SHP77 treated with DMSO at 0.1 percent for 48 hours (cell line): ENCODE measurements at regions not wholly inside any gene's neighbourhood (a gene's known extent, or its start where the extent isn't known, plus 50 kb on each side); places are given as distances from the start of the nearest gene placed in this dataset.
"Not testable (repeated sequence)": the region's sequence is repeated elsewhere in the genome, so short reads cannot be mapped to it uniquely, and the experiment has no call there.

Experiments
- DNase-seq: peaks from one replicate; lab custom pipeline; 2025; lab: John Stamatoyannopoulos, UW

DNA sequence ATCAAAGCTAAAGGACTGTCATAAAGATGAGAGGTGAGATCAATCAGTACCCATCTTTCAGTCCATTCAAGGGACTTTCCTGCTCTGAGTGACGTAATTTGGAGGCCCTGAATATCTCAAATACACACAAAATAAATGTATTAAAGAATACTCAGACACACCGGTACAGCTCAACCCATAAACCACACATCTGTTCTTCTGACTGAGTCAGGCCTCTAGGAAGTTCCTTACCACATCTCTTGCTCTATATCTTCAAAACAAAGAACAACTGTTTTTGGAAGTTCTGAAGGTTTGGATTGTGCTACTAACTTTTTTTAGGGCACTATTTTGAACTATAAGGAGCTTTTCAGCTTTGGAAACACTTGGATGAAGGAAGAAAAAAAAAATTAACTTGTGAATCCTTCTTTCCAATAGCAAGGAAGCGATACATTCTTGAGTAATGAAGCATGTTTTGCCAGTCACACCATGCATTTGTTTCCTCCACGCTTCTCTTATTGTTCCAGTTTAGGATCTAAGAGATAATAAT, 866.5 kb upstream of the VRK2 start:
- DNase-seq: no peak

GRCh38 chr2:57180678-57181077, 865.9 kb upstream of the VRK2 start:
- DNase-seq: no peak

GRCh38 chr2:57181315-57182038, 865.1 kb upstream of the VRK2 start:
- DNase-seq: no peak

DNA sequence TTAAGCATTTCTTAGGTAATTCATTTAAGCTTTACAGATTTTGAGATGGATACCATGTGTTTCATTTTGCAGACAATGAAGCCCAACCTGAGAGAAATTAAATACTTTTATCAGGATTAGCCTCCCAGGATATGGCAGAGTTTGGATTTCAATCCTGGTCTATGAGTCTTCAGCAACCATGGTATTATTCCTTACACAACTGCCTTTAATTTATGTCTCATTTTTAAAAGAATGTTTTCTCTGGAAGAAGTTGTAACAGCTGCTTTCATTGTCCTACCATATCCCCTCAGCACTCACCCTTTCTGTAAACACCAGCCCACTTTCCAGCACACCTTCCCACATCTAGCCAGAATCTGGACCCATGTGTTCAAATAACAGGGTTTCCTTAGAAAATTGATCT, 863.7 kb upstream of the VRK2 start:
- peak; percentile 29 for DNase-seq

DNA sequence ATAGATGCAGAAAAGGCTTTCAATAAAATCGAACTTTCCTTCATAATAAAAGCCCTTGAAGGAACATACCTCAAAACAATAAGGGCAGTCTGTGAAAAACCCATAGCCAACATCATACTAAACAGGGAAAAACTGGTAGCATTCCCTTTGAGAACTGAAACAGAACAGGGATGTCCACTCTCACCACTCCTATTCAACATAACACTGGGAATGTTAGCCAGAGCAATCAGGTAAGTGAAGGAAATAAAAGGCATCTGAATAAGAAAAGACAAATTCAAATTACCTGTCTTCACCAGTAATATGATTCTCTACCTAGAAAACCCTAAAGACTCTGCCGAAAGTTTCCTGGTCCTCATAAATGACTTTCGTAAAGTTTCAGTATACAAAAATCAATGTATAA, 861.0 kb upstream of the VRK2 start:
- DNase-seq: no peak

GRCh38 chr2:57190007-57190406, 856.6 kb upstream of the VRK2 start:
- DNase-seq: no peak

- no peak for DNase-seq
Observed at GRCh38 chr2:57199663-57200062, 846.9 kb upstream of the VRK2 start.

DNA sequence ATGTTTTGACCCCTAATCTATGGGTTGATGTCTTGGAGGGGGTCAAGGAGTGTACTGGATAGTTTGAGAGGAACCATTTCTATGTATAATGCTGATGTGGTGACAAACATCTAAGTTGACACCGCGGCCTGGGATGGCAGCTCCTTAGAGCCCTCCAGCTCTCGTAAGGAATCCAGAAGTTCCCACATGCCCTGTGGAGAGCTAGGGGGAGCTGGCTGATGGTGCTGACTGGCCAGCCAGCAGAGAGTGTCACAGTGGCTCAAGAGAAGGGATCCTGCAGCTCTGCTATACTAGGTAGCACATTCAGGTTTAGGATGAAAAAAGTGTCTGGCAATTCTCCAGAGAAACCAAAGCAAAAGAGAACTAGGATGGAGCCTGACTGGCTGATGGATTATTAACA, 842.2 kb upstream of the VRK2 start:
- peak; percentile 47 for DNase-seq

GRCh38 chr2:57205241-57205640, 841.4 kb upstream of the VRK2 start:
- no peak for DNase-seq

DNA sequence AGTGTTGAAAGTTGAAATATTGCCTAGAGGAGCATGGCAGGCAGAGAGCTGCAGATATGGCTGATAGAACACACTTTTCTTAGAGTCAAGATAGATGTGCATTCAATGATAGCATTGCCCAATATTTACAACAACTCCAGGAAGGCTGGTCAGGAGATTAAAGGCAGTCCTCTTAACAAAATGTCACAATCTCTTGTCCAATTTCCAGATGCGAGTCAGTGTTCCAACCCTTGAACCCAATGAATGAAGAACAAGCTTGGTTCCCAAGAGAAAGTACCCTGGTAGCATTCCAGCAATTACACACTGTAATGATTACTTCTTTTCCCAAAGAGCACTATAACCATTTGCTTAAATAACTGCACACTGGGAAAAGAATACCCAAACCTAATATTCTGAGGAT, 839.4 kb upstream of the VRK2 start:
- no peak for DNase-seq

DNA sequence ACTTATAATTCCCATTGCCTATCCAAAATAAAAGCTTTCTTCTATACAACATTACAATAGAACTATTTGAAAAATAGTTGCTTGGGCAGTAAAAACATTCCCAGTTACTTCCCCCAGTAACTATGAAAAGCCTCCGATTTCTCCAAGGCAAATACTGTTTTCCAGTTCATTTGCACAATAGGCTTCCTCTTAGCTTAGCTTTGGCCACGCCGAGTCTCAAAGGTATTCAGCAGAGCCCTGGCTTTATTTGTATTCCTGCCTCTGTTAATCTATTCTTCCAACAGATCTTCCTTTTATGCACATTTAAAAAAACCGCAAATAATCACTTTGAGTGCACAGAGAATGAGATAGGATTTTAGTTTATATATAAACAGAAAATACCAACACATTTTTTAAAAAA, 836.8 kb upstream of the VRK2 start:
- no peak for DNase-seq

- no peak for DNase-seq
Observed at GRCh38 chr2:57210855-57211254, 835.8 kb upstream of the VRK2 start.

- no peak for DNase-seq
Observed at GRCh38 chr2:57217013-57217412, 829.6 kb upstream of the VRK2 start.

- no peak for DNase-seq
Observed at GRCh38 chr2:57218206-57218605, 828.4 kb upstream of the VRK2 start.

DNA sequence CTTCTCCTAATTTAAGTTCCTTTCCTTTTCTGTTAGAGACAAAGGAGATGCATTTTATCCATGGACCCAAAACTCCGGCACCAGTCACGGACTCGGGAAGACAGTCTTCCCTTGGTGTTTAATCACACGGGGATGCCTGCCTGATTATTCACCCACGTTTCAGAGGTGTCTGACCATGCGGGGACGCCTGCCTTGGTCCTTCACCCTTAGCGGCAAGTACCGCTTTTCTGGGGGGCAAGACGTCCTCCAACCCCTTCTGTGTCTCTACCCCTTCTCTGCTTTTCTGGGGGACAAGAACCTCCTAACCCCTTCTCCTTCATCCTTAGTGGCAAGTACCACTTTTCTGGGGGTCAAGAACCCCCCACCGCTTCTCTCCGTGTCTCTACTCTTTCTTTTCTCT, 816.9 kb upstream of the VRK2 start:
- not testable (repeated sequence) for DNase-seq

GRCh38 chr2:57232341-57232740, 814.3 kb upstream of the VRK2 start:
- DNase-seq: not testable (repeated sequence)

GRCh38 chr2:57251495-57251894, 795.1 kb upstream of the VRK2 start:
- DNase-seq: not testable (repeated sequence)

- DNase-seq: not testable (repeated sequence)
Observed at GRCh38 chr2:57276408-57276807, 770.2 kb upstream of the VRK2 start.

- no peak for DNase-seq
Observed at GRCh38 chr2:57278451-57278850, 768.2 kb upstream of the VRK2 start.

DNA sequence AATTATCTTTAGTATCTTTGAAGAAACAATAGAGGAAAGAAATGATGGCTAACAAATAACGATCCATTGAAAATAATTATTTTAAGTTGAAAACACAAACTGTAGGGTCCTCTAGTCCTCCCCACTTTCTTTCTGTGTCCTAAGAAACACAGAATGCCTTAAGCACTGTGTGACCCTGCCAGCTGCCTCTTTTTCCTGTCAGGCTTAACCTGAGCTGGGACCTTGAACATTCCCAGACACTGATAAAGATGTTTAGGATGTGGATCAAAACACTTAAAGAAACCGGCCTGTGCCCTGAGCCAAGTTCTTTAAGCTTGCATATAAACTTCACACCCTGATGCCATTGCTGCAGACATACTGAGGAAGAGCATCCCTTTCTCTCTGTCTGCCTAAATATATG, 755.4 kb upstream of the VRK2 start:
- DNase-seq: no peak

DNA sequence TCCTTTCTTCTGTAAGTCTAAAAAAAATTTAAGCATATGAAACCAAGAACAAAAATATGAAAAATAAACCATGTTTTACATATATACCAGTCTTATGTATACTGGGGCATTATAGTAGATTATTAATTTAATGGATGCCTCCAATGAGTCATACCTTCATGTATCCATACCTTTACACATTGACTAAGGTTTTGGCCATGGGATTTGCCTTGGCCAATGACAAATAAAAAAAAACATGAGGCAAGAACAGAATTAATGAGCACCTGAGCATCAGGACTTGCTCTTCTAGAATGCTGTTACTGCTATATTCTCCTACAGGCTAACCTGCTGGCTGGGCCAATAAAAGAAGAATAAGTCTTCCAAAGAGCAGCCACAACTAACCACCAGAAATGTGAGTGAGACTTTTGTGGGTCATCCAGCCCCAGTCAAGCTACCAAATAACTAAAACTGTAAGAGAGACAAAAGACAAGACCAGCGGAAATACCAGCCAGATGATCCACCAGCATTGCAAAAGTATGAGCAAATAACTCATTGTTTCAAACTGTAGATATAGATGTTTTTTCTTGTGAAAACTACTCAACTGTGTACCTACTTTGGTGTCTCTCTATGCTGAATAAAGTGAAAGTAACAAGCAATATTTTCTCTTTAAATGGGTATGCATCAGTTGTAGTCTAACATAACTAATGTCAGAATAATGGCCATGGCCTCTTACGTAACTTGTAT, 749.6 kb upstream of the VRK2 start:
- no peak for DNase-seq

- no peak for DNase-seq
Observed at GRCh38 chr2:57313678-57314077, 732.9 kb upstream of the VRK2 start.

DNA sequence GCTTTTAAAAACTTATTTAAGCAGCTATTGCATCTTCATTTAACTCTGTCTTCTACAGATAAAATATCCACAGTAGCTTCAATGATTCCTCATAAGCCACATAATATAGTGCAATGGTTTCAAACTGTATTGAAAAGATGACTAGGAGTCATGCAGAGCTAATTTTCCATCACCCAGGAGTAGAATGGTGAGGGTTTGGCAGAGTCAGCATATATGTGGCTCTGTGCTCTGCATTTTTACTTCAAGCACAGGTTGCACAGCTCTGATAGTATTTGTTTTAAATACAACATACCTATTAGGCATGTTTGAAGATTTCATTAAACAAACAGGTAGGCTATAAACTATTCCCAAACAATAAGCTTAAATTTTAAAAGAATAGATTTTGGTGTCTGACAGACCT, 731.9 kb upstream of the VRK2 start:
- no peak for DNase-seq

DNA sequence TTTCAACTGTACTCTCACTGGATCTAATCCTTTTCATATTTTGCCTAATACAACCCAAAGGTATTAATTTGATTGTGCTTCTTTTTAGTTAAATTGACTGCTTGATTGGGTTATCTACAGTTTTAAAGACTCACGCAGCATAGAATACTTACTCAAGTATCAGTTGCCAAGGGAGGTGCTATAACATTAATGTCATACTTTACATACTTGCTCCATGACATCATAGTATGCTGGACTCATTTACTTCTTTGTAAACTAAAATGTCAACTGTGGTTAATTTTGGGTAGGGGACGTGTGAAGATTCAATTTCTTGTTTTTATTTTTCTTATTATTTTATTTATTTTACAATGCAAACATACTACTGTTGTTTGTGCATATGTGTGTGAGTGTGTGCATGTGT, 716.2 kb upstream of the VRK2 start:
- no peak for DNase-seq
